SK-N-MC (cell line): ENCODE measurements at regions not wholly inside any gene's neighbourhood (a gene's known extent, or its start where the extent isn't known, plus 50 kb on each side); places are given as distances from the start of the nearest gene placed in this dataset.

Experiments
- EZH2 ChIP-seq: fragments of 200-600 bp; sonication (generic); IDR thresholded peaks from one replicate; pipeline ENCODE4 v1.6.1; 2017; ENCODE audit warnings: antibody characterized with exemption
- FOXP2 ChIP-seq: optimal IDR thresholded peaks from 2 replicates; pipeline ENCODE3; 2011; ENCODE audit warnings: mild to moderate bottlenecking, moderate library complexity; ENCODE audit not compliant: insufficient read depth; ENCODE audit errors: extremely low read length, control extremely low read depth
- POLR2AphosphoS5 ChIP-seq: IDR thresholded peaks from 2 replicates; pipeline ENCODE4 v1.6.1; 2012; ENCODE audit warnings: mild to moderate bottlenecking, low read depth, low read length, borderline replicate concordance

- TF ChIP-seq POLR2AphosphoS5: no peak
- no peak for TF ChIP-seq EZH2
- TF ChIP-seq FOXP2: no peak
Observed at GRCh38 chr18:78717051-78717765, 262.4 kb upstream of the SALL3 start.
